ENCODE measurements at regions not wholly inside any gene's neighbourhood (a gene's known extent, or its start where the extent isn't known, plus 50 kb on each side); places are given as distances from the start of the nearest gene placed in this dataset.

GRCh38 chr2:155633060-155633839 is 699.3 kb downstream of the NR4A2 start:
- H2AK5ac ChIP-seq (ENCODE audit: insufficient read length, low read length) = no peak overlapping the region
- H3K23me2 ChIP-seq (ENCODE audit: insufficient read length, low read depth, low read length, poor library complexity, severe bottlenecking) = no peaks in the 10 kb centered on the region
- no peaks in the 10 kb centered on the region for H3K9me3 Mint-ChIP-seq
- no peaks in the 10 kb centered on the region for H3K27me3 ChIP-seq (ENCODE audit: insufficient read depth, low read length)
- no peak overlapping the region for H3K56ac ChIP-seq (ENCODE audit: insufficient read length, low read depth, low read length)
- H3K23ac ChIP-seq (ENCODE audit: insufficient read length, low read depth, low read length) = no peak overlapping the region
- no peaks in the 10 kb centered on the region for H3K79me1 ChIP-seq (ENCODE audit: insufficient read depth, low read depth, low read length, poor library complexity, severe bottlenecking)
- no peaks in the 10 kb centered on the region for H3K4me1 ChIP-seq (ENCODE audit: insufficient read depth, low read length)
- H3K4me1 Mint-ChIP-seq = no peaks in the 10 kb centered on the region
- no peak overlapping the region for H2AFZ ChIP-seq (ENCODE audit: low read length)
- no peak for TF ChIP-seq CTCF (conservative IDR thresholded peaks at IDR 0.05)
- H2BK12ac ChIP-seq (ENCODE audit: insufficient read length, low read depth, low read length) = no peak overlapping the region
- no peak overlapping the region for H2BK120ac ChIP-seq (ENCODE audit: low read depth, low read length, poor library complexity, severe bottlenecking)
- H4K20me1 ChIP-seq (ENCODE audit: control insufficient read depth, insufficient read depth, insufficient read length) = no peaks in the 10 kb centered on the region
- H4K8ac ChIP-seq (replicated peaks; ENCODE audit: insufficient read length, low read depth, low read length) = no peak overlapping the region
- no peak for DNase-seq
- no peak overlapping the region for H2BK5ac ChIP-seq (ENCODE audit: insufficient read length, low read length)
- no peak overlapping the region for H2BK15ac ChIP-seq (ENCODE audit: low read depth, low read length)
- no peak overlapping the region for H4K91ac ChIP-seq (ENCODE audit: insufficient read length, low read depth, low read length)
- H3K9me3 ChIP-seq (ENCODE audit: control insufficient read depth, low read depth, low read length) = no peaks in the 10 kb centered on the region
- no peak overlapping the region for H3K27ac Mint-ChIP-seq
- H3T11ph ChIP-seq (ENCODE audit: low read length) = no peak overlapping the region
- no peaks in the 10 kb centered on the region; a peak in 1 of 7 replicates for H3K36me3 Mint-ChIP-seq (ENCODE audit: insufficient read depth in 1 of 3, low read depth in 3 of 3)
- no peak overlapping the region for H3K9ac ChIP-seq (ENCODE audit: extremely low read depth, insufficient read length, low read length)
- H2BK20ac ChIP-seq (ENCODE audit: low read depth, low read length, poor library complexity, severe bottlenecking) = no peak overlapping the region
- H3K18ac ChIP-seq (ENCODE audit: insufficient read length, low read depth, low read length) = no peak overlapping the region
- H3K27ac ChIP-seq (ENCODE audit: insufficient read length, low read depth, low read length) = no peak overlapping the region
- no peak overlapping the region for H3K4me2 ChIP-seq (ENCODE audit: insufficient read depth, insufficient read length, low read length)
- no peak overlapping the region for H3K4ac ChIP-seq (ENCODE audit: low read depth, low read length)
- H3K27me3 Mint-ChIP-seq (ENCODE audit: low read depth) = no peaks in the 10 kb centered on the region
- H3K14ac ChIP-seq (ENCODE audit: insufficient read depth, low read length) = no peak overlapping the region
- WGBS (ENCODE audit: extremely low coverage, insufficient read length, low lambda C conversion rate) = no CpG with 5 or more reads among the region's 4 CpGs
- H4K5ac ChIP-seq (ENCODE audit: insufficient read length, low read depth, low read length) = no peak overlapping the region
- H3K4me3 Mint-ChIP-seq = no peak overlapping the region
- no peaks in the 10 kb centered on the region for H3K79me2 ChIP-seq (ENCODE audit: insufficient read depth, low read length)

Data from H9 (cell line).